Ishikawa (cell line): ENCODE measurements at regions not wholly inside any gene's neighbourhood (a gene's known extent, or its start where the extent isn't known, plus 50 kb on each side); places are given as distances from the start of the nearest gene placed in this dataset.

ENCODE experiments used
- EP300 ChIP-seq: IDR thresholded peaks from 2 replicates; pipeline ENCODE4 v1.6.1; 2012; ENCODE audit warnings: borderline replicate concordance
- TAF1 ChIP-seq: IDR thresholded peaks from 2 replicates; pipeline ENCODE4 v1.6.1; 2012; ENCODE audit warnings: low read depth, mild to moderate bottlenecking
- TEAD4 ChIP-seq: IDR thresholded peaks from 2 replicates; pipeline ENCODE4 v1.6.1; 2012

DNA sequence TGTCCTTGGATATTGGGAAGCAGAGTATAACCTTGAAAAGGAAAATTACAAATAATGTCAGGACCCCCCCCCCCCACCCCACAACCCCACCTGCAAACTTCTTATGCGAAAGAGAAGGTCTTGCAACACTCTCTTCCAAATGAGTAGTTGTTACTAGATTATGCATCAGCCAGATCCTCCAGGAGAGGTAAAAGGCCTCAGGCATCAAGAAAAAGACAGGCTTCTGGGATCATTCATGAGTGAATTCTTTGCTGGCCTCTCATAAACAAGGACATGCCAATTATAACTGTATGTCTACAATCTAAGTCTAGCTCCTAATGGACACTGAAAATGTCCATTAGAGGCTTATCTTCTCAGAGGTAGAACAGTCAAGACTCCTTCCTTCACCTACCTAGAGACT is 1443.3 kb downstream of the RAPGEF2 start:
- TF ChIP-seq EP300 (no peak), TEAD4 (no peak), TAF1 (no peak)
